Uterus (tissue), 3 donors: ENCODE measurements at regions not wholly inside any gene's neighbourhood (a gene's known extent, or its start where the extent isn't known, plus 50 kb on each side); places are given as distances from the start of the nearest gene placed in this dataset.

Experiments used
- DNase-seq, 2 donors: peaks; one replicate each; pipeline ENCODE4 v3.0.0-alpha.2; 2019 to 2020
- H3K27ac ChIP-seq, 2 donors: fragments of 200-600 bp; sonication (generic); 1 replicate in 1 of 2; 2 replicates in 1 of 2; pipeline ENCODE4 v1.5.1; 2016 to 2018
- H3K27me3 ChIP-seq, 2 donors: fragments of 200-600 bp; sonication (generic); one replicate each; pipeline ENCODE4 v1.5.1; 2018 to 2019; ENCODE audit warnings: control low read depth in 1 of 2
- H3K36me3 ChIP-seq, 2 donors: fragments of 200-600 bp; sonication (generic); one replicate each; pipeline ENCODE4 v1.5.1; 2019; ENCODE audit warnings: control low read depth in 1 of 2
- H3K4me1 ChIP-seq, 2 donors: fragments of 200-600 bp; sonication (generic); one replicate each; pipeline ENCODE4 v1.5.1; 2018 to 2019; ENCODE audit warnings: control low read depth in 1 of 2
- H3K4me3 ChIP-seq, 2 donors: fragments of 200-600 bp; sonication (generic); 1 replicate in 1 of 2; 2 replicates in 1 of 2; pipeline ENCODE4 v1.5.1; 2018 to 2019; ENCODE audit warnings: mild to moderate bottlenecking in 1 of 2
- H3K9me3 ChIP-seq, 2 donors: fragments of 200-600 bp; sonication (generic); one replicate each; pipeline ENCODE4 v1.5.1; 2019; ENCODE audit warnings: control low read depth in 1 of 2
- POLR2A ChIP-seq, 2 donors: fragments of 450-650 bp; IDR thresholded peaks; one replicate each; pipeline ENCODE4 v1.6.1; 2016; ENCODE audit warnings: antibody characterized with exemption in 2 of 2, mild to moderate bottlenecking in 1 of 2, moderate library complexity in 1 of 2
- intact Hi-C: fragments of 100-400 bp; cut with DNase I; formaldehyde crosslinking; loops from one replicate; pipeline ENCODE4 v1.15.1; 2023; ENCODE audit warnings: low total_unique reads
- TF ChIP-seq, protein P1 (sequence below), 4 experiments: fragments of 200-600 bp in 2 of 4; fragments of 450-650 bp in 2 of 4; sonication (generic) in 2 of 4; IDR thresholded peaks; one replicate each; pipeline ENCODE4 v1.5.1; 2016 to 2019; ENCODE audit warnings: antibody characterized with exemption in 4 of 4, mild to moderate bottlenecking in 2 of 4, moderate library complexity in 1 of 4
- donor health status: DM: yes; HTN: yes; CAD: no.

DNA sequence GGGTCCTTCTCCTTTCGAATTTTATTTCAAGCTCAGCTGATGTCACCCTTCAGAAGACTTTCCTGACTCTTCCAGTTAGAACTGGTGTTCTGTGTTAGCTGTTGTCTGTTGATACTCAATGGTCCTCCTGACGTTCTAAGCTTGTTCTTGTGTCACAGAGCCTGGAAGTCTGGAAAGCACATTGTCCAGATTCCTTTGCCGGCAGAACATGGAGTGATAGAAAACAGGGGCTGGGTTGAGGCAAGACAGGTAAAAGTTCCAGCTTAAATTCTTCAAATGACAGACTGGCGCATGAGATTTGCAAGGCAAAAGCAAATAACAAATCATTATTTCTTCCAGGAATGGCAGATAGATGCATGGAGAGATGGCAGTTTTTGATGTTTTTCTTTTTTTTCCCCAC is 102.0 kb upstream of the CLSTN2 start:
- H3K27ac ChIP-seq = no peak overlapping the region

DNA sequence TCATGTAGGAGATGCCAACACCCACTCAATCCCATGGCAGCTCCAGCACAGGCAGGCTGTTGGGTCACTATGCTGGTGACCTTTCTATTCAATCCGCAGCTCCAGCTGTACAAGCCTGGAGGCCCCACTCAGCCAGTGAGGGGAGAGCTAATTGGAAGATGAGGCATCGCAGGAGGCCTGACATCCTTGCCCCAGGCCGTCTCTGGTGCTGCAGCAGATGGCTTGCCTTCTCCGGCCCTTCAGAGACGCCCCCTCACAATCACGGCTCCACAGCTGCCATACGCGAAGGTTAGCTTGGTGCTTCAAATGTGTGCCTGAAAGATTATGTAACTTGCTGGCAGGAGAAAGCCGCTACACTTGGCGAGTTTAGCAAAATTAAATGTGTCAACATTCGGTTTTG is 104.2 kb upstream of the CLSTN2 start:
- Histone ChIP-seq H3K27me3 (no peaks in the 10 kb centered on the region), H3K9me3 (no peaks in the 10 kb centered on the region), H3K27ac (no peak overlapping the region), H3K36me3 (no peaks in the 10 kb centered on the region), H3K4me3 (no peak overlapping the region), H3K4me1 (no peaks in the 10 kb centered on the region)
- intact Hi-C loops = no loop called here
- TF ChIP-seq POLR2A (IDR thresholded peaks at IDR 0.05) = no peak
- TF ChIP-seq, protein P1, sequence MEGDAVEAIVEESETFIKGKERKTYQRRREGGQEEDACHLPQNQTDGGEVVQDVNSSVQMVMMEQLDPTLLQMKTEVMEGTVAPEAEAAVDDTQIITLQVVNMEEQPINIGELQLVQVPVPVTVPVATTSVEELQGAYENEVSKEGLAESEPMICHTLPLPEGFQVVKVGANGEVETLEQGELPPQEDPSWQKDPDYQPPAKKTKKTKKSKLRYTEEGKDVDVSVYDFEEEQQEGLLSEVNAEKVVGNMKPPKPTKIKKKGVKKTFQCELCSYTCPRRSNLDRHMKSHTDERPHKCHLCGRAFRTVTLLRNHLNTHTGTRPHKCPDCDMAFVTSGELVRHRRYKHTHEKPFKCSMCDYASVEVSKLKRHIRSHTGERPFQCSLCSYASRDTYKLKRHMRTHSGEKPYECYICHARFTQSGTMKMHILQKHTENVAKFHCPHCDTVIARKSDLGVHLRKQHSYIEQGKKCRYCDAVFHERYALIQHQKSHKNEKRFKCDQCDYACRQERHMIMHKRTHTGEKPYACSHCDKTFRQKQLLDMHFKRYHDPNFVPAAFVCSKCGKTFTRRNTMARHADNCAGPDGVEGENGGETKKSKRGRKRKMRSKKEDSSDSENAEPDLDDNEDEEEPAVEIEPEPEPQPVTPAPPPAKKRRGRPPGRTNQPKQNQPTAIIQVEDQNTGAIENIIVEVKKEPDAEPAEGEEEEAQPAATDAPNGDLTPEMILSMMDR (IDR thresholded peaks at IDR 0.05) = no peak
- peak in 1 of 2 donors; percentile 37 for DNase-seq

More for the DNA sequence above, 102.0 kb upstream of the CLSTN2 start:
- intact Hi-C loops = no loop called here
- TF ChIP-seq POLR2A (IDR thresholded peaks at IDR 0.05) = no peak
- TF ChIP-seq, protein P1 (IDR thresholded peaks at IDR 0.05) = no peak
- Histone ChIP-seq H3K9me3 (no peaks in the 10 kb centered on the region), H3K36me3 (no peaks in the 10 kb centered on the region), H3K4me3 (no peak overlapping the region), H3K27me3 (no peaks in the 10 kb centered on the region), H3K4me1 (no peaks in the 10 kb centered on the region)
- DNase-seq = no peak

DNA sequence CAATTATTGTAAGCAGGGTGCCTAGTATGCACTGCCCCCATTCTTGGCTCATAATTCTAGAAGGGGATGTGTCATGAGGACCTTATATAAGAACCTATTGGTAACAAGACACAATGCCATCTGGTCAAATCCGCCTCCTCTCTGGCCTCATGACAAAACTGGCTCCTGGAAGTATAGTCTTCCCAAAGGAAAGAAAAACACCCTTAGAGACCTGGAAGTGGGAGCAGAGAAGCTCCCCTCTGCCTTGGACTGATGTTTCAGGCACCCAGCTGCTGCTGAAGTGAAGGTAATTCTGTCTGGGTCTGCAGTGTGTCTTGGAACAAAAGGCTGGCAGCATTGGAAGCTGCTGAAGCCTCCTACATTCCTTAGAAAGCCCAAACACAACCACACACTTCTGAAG is 107.2 kb upstream of the CLSTN2 start:
- Histone ChIP-seq H3K27me3 (no peaks in the 10 kb centered on the region), H3K27ac (no peak overlapping the region), H3K9me3 (no peaks in the 10 kb centered on the region), H3K4me1 (no peaks in the 10 kb centered on the region), H3K4me3 (no peak overlapping the region), H3K36me3 (no peaks in the 10 kb centered on the region)
- DNase-seq = no peak
- TF ChIP-seq, protein P1 (IDR thresholded peaks at IDR 0.05) = no peak
- no peak for TF ChIP-seq POLR2A (IDR thresholded peaks at IDR 0.05)
- intact Hi-C loops = no loop called here

DNA sequence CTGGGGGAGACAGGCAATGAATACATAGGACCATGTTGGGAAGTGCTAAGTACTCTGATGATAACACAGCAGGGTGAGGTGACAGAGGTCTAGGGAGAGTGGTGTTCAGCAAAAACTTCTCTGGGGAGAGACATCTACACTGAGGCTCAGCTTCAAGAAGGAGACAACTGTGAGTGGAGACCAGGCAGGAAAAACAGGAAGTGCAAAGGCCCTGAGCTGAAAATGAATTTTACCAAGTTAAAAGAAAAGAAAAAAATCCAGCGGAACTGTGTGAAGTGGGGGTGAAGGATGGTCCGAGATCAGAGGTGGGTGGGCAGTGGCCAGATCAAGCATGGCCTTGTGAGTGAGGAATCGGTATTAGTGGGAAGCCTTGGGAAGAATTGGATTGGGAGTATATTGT is 110.1 kb upstream of the CLSTN2 start:
- no peak for TF ChIP-seq POLR2A (IDR thresholded peaks at IDR 0.05)
- TF ChIP-seq, protein P1 (IDR thresholded peaks at IDR 0.05) = no peak
- Histone ChIP-seq H3K27ac (no peak overlapping the region), H3K4me3 (no peak overlapping the region), H3K4me1 (no peaks in the 10 kb centered on the region), H3K36me3 (no peaks in the 10 kb centered on the region), H3K9me3 (no peaks in the 10 kb centered on the region), H3K27me3 (no peaks in the 10 kb centered on the region)
- DNase-seq = no peak
- intact Hi-C loops = no loop called here

DNA sequence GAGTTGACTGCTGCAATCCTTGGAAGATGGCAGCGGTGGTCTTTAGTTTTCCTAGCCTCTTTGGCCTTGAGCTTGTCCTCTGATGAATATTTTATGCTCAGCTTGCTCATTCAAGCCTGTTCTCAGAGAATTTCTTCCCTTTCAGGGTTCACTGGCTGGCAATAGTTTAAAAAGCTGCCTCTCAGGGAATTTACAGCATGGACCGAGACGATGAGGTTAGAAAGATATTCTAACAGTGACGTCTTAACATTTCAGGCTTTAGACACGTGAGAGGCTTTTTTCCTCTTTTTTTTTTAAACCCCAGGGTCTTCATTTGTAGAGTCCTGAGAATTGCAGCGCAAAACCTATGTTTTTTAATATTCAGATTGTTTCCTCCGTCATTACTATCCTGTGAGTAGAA is 120.3 kb upstream of the CLSTN2 start:
- Histone ChIP-seq H3K27ac (no peak overlapping the region), H3K36me3 (no peaks in the 10 kb centered on the region), H3K27me3 (no peaks in the 10 kb centered on the region), H3K4me3 (no peak overlapping the region), H3K9me3 (no peaks in the 10 kb centered on the region), H3K4me1 (no peaks in the 10 kb centered on the region)
- intact Hi-C loops = no loop called here
- TF ChIP-seq, protein P1 (IDR thresholded peaks at IDR 0.05) = no peak
- no peak for TF ChIP-seq POLR2A (IDR thresholded peaks at IDR 0.05)
- DNase-seq = no peak
